Neural cell (in vitro differentiated cells): ENCODE measurements at regions not wholly inside any gene's neighbourhood (a gene's known extent, or its start where the extent isn't known, plus 50 kb on each side); places are given as distances from the start of the nearest gene placed in this dataset.
"Not testable (repeated sequence)": the region's sequence is repeated elsewhere in the genome, so short reads cannot be mapped to it uniquely, and the experiment has no call there.

Source experiments
- H2AFZ ChIP-seq: fragments of 200-600, 300-800 bp; sonication (generic), shearing (Covaris generic); 2 replicates; pipeline ENCODE4 v1.6.0; 2014; ENCODE audit warnings: low read depth, mild to moderate bottlenecking, antibody characterized with exemption, low read length, moderate library complexity
- H3F3A ChIP-seq: fragments of 200-600 bp; shearing (Covaris generic); 2 replicates; pipeline ENCODE4 v1.6.1; 2016; ENCODE audit warnings: mild to moderate bottlenecking, moderate library complexity, mixed read lengths, antibody characterized with exemption, low read length; ENCODE audit not compliant: insufficient read depth, poor library complexity, severe bottlenecking
- H3K27ac ChIP-seq: fragments of 200-600, 300-800 bp; sonication (generic), shearing (Covaris generic); 2 replicates; pipeline ENCODE4 v1.5.1; 2014; ENCODE audit warnings: mild to moderate bottlenecking, low read length, moderate library complexity
- H3K27me3 ChIP-seq: fragments of 300-800, 200-600 bp; sonication (generic), shearing (Covaris generic); 2 replicates; pipeline ENCODE4 v1.6.0; 2014; ENCODE audit warnings: mild to moderate bottlenecking, low read depth, low read length, moderate library complexity; ENCODE audit not compliant: insufficient read depth
- H3K36me3 ChIP-seq: fragments of 300-800, 200-600 bp; sonication (generic), shearing (Covaris generic); 2 replicates; pipeline ENCODE4 v1.5.1; 2014; ENCODE audit warnings: mild to moderate bottlenecking, antibody characterized with exemption, low read length, moderate library complexity; ENCODE audit not compliant: insufficient read depth
- H3K4me2 ChIP-seq: fragments of 300-800, 200-600 bp; sonication (generic), shearing (Covaris generic); 2 replicates; pipeline ENCODE4 v1.6.0; 2014; ENCODE audit warnings: mild to moderate bottlenecking, low read length
- H3K4me3 ChIP-seq: fragments of 300-800, 200-600 bp; sonication (generic), shearing (Covaris generic); 2 replicates; pipeline ENCODE4 v1.5.1; 2014; ENCODE audit warnings: mild to moderate bottlenecking, low read length, moderate library complexity
- H3K79me2 ChIP-seq: fragments of 200-600 bp; shearing (Covaris generic); replicated peaks from 2 replicates; pipeline ENCODE4 v1.6.0; 2014; ENCODE audit warnings: mild to moderate bottlenecking, low read length, moderate library complexity; ENCODE audit not compliant: insufficient read depth
- H3K9ac ChIP-seq: fragments of 300-800, 200-600 bp; sonication (generic), shearing (Covaris generic); 2 replicates; pipeline ENCODE4 v1.6.1; 2016; ENCODE audit warnings: mild to moderate bottlenecking, low read length, mixed read lengths
- H3K9me2 ChIP-seq: fragments of 200-600 bp; shearing (Covaris generic); 2 replicates; pipeline ENCODE4 v1.6.1; 2016; ENCODE audit warnings: mild to moderate bottlenecking, low read length, mixed read lengths; ENCODE audit not compliant: insufficient read depth
- H3K9me3 ChIP-seq: fragments of 200-600, 300-800 bp; sonication (generic), shearing (Covaris generic); 2 replicates; pipeline ENCODE4 v1.6.1; 2016; ENCODE audit warnings: mild to moderate bottlenecking, mixed run types, low read length, moderate library complexity, mixed read lengths
- H4K20me1 ChIP-seq: fragments of 200-600 bp; shearing (Covaris generic); 2 replicates; pipeline ENCODE4 v1.6.1; 2016; ENCODE audit warnings: mild to moderate bottlenecking, mixed run types; ENCODE audit not compliant: insufficient read depth
- CTCF ChIP-seq: fragments of 450-650 bp; IDR thresholded peaks from 2 replicates; pipeline ENCODE4 v1.5.1; 2014; ENCODE audit warnings: antibody characterized with exemption, mild to moderate bottlenecking, moderate library complexity; ENCODE audit not compliant: poor library complexity, severe bottlenecking
- EP300 ChIP-seq: fragments of 450-650 bp; conservative IDR thresholded peaks from 2 replicates; pipeline ENCODE4 v1.6.1; 2014; ENCODE audit warnings: antibody characterized with exemption, mild to moderate bottlenecking, moderate library complexity; ENCODE audit not compliant: poor library complexity, severe bottlenecking
- EZH2 ChIP-seq: fragments of 200-600, 300-800 bp; shearing (Covaris generic), sonication (generic); IDR thresholded peaks from 2 replicates; pipeline ENCODE4 v1.6.1; 2014; ENCODE audit warnings: antibody characterized with exemption, low read length, borderline replicate concordance, mild to moderate bottlenecking; ENCODE audit not compliant: insufficient read depth, poor library complexity, severe bottlenecking
- MXI1 ChIP-seq: fragments of 450-650 bp; conservative IDR thresholded peaks from 2 replicates; pipeline ENCODE4 v1.6.1; 2014; ENCODE audit warnings: antibody characterized with exemption, mild to moderate bottlenecking; ENCODE audit not compliant: poor library complexity, severe bottlenecking
- POLR2AphosphoS5 ChIP-seq: IDR thresholded peaks from 2 replicates; pipeline ENCODE4 v1.6.1; 2012
- RAD21 ChIP-seq: fragments of 450-650 bp; conservative IDR thresholded peaks from 2 replicates; pipeline ENCODE4 v1.6.1; 2014; ENCODE audit warnings: antibody characterized with exemption, mild to moderate bottlenecking, moderate library complexity
- REST ChIP-seq: IDR thresholded peaks from 2 replicates; pipeline ENCODE4 v1.6.1; 2012; ENCODE audit warnings: borderline replicate concordance
- SMC3 ChIP-seq: fragments of 450-650 bp; conservative IDR thresholded peaks from 2 replicates; pipeline ENCODE4 v1.6.1; 2014; ENCODE audit warnings: antibody characterized with exemption, mild to moderate bottlenecking, moderate library complexity; ENCODE audit not compliant: poor library complexity
- TAF1 ChIP-seq: IDR thresholded peaks from 2 replicates; pipeline ENCODE4 v1.6.1; 2012; ENCODE audit warnings: low read depth

GRCh38 chr18:60182223-60182622 is 190.4 kb downstream of the MC4R start:
- Histone ChIP-seq H3K9me3 (no peaks in the 10 kb centered on the region), H3K27me3 (no peaks in the 10 kb centered on the region), H3K36me3 (no peaks in the 10 kb centered on the region), H3K79me2 (no peaks in the 10 kb centered on the region), H3F3A (no peaks in the 10 kb centered on the region), H3K4me2 (no peak overlapping the region), H3K9ac (no peak overlapping the region), H2AFZ (no peak overlapping the region), H3K27ac (no peak overlapping the region), H3K9me2 (no peaks in the 10 kb centered on the region), H3K4me3 (no peak overlapping the region), H4K20me1 (no peaks in the 10 kb centered on the region)
- TF ChIP-seq TAF1: no peak
- no peak for TF ChIP-seq POLR2AphosphoS5
- no peak for TF ChIP-seq CTCF
- TF ChIP-seq EP300: no peak
- TF ChIP-seq MXI1: no peak
- TF ChIP-seq EZH2: no peak
- no peak for TF ChIP-seq REST
- no peak for TF ChIP-seq RAD21
- no peak for TF ChIP-seq SMC3

- no peak overlapping the region for H3K4me3 ChIP-seq
- no peaks in the 10 kb centered on the region for H4K20me1 ChIP-seq
- H3K9ac ChIP-seq: no peak overlapping the region
- H3K27me3 ChIP-seq: no peaks in the 10 kb centered on the region
- H3F3A ChIP-seq: no peaks in the 10 kb centered on the region
- no peaks in the 10 kb centered on the region for H3K9me2 ChIP-seq
- H3K79me2 ChIP-seq: no peaks in the 10 kb centered on the region
- H3K27ac ChIP-seq: no peak overlapping the region
- H3K4me2 ChIP-seq: no peak overlapping the region
- H2AFZ ChIP-seq: no peak overlapping the region
- no peaks in the 10 kb centered on the region for H3K36me3 ChIP-seq
- H3K9me3 ChIP-seq: no peaks in the 10 kb centered on the region
- TF ChIP-seq MXI1: no peak
- TF ChIP-seq POLR2AphosphoS5: no peak
- TF ChIP-seq TAF1: no peak
- no peak for TF ChIP-seq SMC3
- TF ChIP-seq EP300: no peak
- TF ChIP-seq EZH2: no peak
- no peak for TF ChIP-seq CTCF
- no peak for TF ChIP-seq RAD21
- no peak for TF ChIP-seq REST
These were observed 191.9 kb downstream of the MC4R start for GRCh38 chr18:60180671-60181070.

GRCh38 chr18:60178224-60178623 is 194.4 kb downstream of the MC4R start:
- not testable (repeated sequence) for H3K9ac ChIP-seq, H3K79me2 ChIP-seq, H3K27ac ChIP-seq, H3K27me3 ChIP-seq, H3K4me3 ChIP-seq, H2AFZ ChIP-seq, H4K20me1 ChIP-seq, H3K4me2 ChIP-seq, H3K9me2 ChIP-seq, H3F3A ChIP-seq, H3K36me3 ChIP-seq, H3K9me3 ChIP-seq
